ENCODE measurements at regions not wholly inside any gene's neighbourhood (a gene's known extent, or its start where the extent isn't known, plus 50 kb on each side); places are given as distances from the start of the nearest gene placed in this dataset.

DNA sequence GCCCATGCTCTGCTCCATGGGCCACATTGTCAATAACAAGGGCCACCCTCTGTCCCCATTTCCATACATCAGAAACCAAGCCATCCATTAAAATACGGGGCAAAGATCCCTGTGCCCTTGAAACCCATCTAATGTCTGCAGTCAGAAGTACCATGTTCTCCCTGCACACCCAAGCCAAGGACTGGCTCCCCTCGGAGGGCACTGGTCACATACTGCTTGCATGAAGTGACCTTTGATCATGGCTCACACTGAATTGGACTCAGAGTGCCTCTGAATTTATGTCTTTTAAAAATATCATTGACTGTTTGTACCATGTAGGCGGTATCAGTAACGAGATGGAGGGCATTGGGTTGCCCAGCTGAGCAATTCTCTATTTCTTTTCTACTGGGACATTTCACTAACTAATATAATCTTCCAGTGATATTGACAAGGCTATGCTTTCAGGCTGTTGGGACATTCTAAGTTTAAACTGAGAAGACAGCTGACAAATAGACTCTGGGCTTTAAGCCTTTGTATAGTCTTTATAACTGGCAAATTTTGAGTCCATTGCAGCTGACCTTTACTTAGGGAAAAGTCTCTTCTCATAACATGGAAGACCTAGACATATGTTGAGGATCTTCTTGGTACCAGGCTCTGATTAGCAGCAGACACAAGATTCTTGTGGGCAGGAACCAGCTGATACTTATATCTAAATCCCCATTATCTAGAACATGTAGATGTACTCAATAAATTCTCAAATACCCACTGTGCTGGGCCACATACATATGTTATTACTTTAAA lies 214.3 kb downstream of the MYCN start:
- H3K4me3 ChIP-seq (ENCODE audit: low read length), result no peak overlapping the region
- DNase-seq (ENCODE audit: low read depth, low spot score), result no peak

DNA sequence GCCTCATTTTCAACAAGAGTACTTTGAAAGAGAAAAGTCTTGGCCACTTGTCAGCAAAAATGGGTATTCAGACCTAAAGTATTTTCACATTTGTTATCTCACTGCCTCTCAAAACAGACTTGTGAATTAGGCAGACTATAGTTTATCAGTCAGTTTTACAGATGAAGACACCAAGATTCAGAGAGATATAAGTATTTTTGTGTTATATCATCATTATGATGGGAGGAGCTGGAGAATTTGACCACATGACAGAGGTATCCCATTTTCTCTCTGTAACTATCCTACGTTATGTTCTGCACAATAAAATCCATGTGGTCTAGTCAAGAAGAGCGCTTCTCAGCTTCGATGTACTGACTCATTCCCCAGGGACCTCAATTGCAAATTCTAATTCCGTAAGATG lies 213.7 kb downstream of the MYCN start:
- DNase-seq (ENCODE audit: low read depth, low spot score), result no peak

DNA sequence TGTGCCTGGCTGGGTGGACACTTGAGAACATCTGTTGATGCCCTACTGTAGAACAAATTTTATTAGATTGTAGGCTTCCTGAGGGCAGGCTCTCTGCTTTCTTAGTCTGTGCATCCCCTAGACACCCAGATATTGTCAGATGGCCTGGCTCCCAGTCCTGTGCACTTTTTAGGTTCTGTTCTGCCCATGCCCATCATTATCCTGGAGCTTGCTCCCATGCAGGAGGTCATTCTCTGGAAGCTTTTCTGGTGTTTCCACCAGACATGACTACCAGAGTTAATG lies 213.3 kb downstream of the MYCN start:
- DNase-seq (ENCODE audit: low read depth, low spot score), result no peak
- H3K4me3 ChIP-seq (ENCODE audit: low read length), result no peak overlapping the region

More for the DNA sequence above, 213.7 kb downstream of the MYCN start:
- no peak overlapping the region for H3K4me3 ChIP-seq (ENCODE audit: low read length)

DNA sequence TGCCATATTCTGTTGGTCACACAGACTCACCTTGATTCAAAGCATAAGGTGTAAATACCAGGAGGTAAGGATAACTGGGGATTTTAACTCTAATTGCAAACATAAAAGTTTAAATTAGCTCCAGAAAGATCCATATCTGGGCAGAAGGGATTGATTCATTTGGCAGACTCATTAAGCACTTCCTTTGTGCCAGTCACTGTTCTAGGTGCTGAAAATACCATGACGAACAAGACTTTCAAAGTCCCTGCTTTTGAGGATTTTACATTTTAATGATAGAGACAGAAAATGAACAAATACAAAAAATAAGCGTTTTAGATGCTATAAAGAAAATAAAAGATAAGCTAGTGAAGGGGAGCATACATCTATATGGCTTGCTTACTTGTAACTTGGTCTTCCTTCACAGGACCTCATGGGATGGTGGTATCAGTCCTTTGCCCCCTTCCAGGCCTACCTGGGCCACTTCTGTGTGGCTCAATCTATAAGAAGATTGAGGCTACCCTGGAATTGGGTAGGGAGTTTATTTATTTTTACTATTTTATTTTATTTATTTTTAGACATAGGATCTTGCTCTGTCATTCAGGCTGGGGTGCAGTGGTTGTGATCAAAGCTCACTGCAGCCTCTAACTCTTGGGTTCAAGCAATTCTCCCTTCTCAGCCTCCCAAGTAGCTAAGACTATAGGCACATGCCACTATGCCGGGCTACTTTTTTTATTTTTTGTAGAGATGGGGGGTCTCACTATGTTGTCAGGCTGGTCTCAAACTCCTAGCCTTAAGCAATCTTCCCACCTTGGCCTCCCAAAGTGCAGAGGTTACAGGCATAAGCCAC lies 212.8 kb downstream of the MYCN start:
- DNase-seq (ENCODE audit: low read depth, low spot score), result no peak
- no peak overlapping the region for H3K4me3 ChIP-seq (ENCODE audit: low read length)

DNA sequence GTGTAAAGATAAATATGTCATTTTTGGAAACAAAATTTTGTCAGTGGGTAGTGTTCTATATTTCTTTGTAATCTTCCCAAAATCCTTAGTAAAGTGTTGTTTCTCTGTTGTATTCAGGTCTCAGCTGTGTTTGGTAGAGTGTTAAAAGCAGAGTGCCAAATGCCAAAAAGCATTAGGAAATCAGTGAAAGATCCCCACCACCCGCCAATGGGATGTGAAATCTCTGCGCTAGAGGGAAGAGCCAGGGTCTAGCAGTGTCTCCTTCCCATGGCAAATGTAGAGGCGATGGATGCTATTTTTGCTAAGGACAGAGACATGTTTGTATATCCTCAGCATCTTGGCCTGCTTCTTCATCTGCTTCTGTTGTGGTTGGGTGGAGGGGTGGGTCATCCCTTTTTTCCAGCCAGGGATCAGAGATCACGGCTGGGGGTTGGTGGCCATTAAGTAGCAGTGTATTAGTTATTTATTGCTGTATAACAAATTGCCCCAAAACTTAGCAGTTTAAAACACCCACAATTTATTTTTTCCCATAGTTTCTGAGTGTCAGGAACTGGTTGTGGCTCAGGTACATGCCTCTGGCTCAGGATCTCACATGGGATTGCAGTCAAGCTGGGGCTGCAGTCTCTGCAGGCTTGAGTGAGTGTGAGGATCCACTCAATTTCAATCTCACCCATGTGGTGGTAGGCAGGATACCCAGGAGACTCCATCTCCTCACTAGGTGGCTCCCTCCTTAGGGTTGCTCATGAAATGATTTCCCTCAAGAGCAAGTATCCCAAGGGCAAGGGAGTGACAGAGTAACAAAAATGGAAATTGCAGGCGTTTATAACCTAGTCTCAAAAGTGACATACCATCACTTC lies 211.9 kb downstream of the MYCN start:
- H3K4me3 ChIP-seq (ENCODE audit: low read length), result no peak overlapping the region
- DNase-seq (ENCODE audit: low read depth, low spot score), result no peak

DNA sequence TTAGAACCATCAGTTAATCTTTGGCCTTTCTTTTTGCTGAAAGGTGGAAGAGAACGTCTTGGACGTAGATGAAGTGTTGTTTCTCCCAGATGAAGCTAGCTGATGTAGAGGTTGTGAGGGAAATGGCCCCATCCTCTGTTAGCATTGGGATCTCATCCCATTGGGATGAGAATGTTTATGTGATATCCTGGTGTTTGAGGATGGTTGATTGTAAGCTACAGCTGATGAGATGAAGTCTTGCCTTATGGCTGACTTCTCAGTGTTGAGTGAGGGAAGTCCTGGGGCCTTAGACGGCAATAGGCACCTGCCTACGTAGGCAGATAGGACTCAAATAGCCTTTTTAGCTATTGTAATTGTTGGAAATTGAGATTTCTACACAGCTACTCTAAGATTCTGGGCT lies 211.3 kb downstream of the MYCN start:
- DNase-seq (ENCODE audit: low read depth, low spot score), result no peak
- no peak overlapping the region for H3K4me3 ChIP-seq (ENCODE audit: low read length)

DNA sequence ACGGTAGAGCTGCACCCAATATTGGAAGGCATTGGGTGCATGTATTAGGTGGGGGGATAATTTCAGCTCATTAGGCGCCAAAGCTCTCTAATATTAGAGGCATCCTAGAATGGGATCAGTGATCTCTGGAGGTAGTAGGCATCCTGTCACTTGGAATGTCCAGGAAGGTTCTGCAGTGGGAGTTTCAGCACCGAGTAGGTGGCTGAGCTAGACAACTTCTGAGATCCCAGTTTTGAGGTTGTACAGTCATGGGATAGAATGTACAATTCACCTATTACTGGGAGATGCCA lies 210.9 kb downstream of the MYCN start:
- DNase-seq (ENCODE audit: low read depth, low spot score), result no peak
- H3K4me3 ChIP-seq (ENCODE audit: low read length), result no peak overlapping the region

DNA sequence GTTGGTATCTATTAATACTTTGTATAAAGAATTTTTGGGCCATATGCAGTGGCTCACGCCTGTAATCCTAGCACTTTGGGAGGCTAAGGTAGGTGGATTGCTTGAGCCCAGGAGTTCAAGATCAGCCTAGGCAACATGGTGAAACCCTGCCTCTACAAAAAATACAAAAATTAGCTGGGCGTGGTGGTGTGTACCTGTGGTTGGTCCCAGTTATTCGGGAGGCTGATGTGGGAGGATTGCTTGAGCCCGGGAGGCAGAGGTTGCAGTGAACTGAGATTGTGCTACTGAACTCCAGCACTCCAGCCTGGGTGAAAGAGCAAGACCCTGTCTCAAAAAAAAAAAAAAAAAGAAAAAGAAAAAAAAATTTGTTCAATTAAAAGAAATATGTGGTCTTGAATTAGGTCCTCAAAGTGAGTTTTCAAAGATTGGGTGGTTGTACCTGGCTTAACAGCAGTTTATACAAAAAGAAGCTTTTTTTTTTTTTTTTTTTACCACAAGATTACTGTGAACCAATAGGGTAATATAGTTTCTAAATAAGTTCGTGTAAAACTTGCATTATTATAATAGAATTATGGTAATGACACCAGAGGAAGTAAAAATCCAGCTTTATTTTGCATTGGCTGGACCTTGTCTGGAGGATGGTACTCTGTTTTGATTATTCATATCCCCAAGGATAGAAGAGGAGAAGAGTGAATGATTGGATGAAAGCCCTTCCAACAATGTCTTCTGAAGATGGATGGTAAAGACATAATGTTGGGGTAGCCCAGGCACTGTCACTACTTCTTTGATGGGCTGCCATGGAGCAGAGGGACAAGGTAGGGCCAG lies 210.3 kb downstream of the MYCN start:
- no peak overlapping the region for H3K4me3 ChIP-seq (ENCODE audit: low read length)
- DNase-seq (ENCODE audit: low read depth, low spot score), result no peak

DNA sequence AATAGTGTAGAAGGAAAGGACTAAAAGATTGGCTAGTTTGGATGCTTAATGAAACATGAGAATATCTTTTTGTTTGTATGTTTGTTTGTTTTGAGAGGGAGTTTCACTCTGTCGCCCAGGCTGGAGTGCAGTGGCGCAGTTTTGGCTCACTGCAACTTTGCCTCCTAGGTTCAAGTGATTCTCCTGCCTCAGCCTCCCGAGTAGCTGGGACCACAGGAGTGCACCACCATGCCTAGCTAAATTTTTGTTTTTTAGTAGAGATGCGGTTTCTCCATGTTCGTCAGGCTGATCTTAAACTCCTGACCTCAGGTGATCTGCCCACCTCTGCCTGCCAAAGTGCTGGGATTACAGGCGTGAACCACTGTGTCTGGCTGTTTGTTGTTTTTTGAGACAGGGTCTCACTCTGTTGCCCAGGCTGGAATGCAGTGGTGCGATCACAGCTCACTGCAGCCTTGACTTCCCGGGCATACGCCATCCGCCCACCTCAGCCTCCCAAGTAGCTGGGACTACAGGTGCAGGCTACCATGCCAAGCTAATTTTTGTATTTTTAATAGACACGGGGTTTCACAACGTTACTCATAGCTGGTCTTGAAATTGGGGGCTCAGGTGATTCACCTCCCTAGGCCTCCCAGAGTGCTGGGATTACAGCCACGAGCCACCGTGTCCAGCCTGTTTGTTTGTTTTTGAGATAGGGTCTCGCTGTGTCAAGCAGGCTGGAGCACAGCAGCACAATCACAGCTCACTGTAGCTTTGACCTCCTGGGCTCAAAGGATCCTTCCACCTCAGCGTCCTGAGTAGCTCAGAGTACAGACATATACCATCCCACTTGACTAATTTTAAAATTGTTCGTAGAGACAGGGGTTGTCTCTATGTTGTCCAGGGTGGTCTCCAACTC lies 209.2 kb downstream of the MYCN start:
- no peak for DNase-seq (ENCODE audit: low read depth, low spot score)

DNA sequence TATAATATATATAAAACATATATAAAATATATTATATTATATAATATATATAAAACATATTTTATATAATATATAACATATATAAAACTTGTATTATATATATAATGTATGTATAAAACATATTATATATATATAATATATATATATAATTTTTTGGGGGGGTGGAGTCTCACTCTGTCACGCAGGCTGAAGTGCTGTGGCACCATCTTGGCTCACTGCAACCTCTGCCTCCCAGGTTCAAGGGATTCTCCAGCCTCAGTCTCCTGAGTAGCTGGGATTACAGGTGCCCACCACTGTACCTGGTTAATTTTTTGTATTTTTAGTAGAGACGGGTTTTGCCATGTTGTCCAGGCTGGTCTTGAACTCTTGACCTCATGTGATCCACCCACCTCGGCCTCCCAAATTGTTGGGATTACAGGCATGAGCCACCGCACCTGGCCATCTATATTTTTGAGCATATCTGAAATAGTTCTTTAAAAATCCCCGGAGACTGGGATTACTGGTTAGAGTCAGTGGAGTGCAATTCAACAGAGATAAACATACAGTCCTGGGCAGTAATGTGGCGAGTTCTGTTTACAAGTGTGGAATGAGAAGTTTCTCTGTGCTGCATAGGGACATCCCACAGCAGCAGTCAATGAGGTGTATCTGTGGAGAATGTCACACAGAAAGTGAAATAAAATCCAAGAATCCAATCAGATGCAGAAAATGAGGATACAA lies 208.4 kb downstream of the MYCN start:
- no peak for DNase-seq (ENCODE audit: low read depth, low spot score)
- no peak overlapping the region for H3K4me3 ChIP-seq (ENCODE audit: low read length)

More for the DNA sequence above, 209.2 kb downstream of the MYCN start:
- H3K4me3 ChIP-seq (ENCODE audit: low read length), result no peak overlapping the region

DNA sequence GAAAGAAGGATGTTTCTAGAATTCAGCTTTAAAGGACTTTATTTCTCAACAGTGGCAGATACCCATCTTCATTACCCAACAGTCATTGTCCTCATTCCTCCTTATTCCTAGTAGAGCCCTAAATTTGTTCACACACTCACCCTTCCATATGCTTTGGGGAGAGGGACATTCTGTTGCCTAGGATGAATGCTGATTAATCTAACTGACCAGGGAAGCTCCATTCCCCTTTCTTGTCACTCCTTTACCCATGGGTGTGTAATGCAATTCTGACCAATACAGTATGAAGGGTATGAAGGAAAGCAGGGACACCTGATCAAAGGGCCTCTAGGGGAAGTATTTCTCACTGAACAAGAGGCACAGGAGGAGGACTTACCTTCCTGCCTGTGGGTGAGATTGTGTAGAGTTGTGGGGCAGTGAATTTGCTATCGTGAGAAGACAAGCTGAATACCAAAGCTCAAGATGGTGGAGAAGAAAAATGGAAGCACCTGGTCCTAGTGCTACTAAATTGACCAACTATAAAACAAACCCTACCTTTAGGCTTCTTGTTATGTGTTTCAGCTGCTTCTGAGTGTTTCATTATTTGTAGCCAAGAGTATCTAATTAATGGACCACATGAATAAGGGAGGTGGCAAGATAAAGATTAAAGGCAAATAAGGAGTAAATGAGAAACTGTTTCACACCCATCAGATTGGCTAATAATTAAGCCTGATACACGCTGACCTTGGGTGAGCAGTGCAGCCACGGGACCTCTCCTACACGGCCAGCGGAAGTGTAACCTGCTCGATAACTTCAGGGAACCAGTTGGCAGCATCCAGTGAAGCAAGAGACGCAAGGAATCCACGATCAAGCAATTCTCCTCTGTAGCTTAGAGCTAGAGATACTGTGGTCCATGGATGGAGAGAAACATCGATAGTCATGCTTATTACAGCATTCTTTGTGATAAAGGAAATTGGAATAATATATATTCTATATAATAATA lies 202.3 kb downstream of the MYCN start:
- H3K4me3 ChIP-seq (ENCODE audit: low read length), result no peak overlapping the region
- no peak for DNase-seq (ENCODE audit: low read depth, low spot score)

DNA sequence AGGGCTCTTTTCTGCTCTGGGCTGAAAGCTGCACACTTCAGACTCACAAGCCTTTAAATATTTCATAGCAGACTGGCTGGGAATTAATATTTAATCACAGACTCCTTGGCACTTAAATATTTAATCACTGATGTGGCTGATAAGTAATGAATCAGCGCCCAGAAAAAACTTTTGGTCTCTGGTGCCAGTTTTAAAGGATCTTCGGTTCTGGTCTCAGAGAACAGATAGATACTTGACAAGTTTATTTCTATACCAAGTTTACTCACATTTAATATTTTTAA lies 201.2 kb downstream of the MYCN start:
- no peak for DNase-seq (ENCODE audit: low read depth, low spot score)
- H3K4me3 ChIP-seq (ENCODE audit: low read length), result no peak overlapping the region

DNA sequence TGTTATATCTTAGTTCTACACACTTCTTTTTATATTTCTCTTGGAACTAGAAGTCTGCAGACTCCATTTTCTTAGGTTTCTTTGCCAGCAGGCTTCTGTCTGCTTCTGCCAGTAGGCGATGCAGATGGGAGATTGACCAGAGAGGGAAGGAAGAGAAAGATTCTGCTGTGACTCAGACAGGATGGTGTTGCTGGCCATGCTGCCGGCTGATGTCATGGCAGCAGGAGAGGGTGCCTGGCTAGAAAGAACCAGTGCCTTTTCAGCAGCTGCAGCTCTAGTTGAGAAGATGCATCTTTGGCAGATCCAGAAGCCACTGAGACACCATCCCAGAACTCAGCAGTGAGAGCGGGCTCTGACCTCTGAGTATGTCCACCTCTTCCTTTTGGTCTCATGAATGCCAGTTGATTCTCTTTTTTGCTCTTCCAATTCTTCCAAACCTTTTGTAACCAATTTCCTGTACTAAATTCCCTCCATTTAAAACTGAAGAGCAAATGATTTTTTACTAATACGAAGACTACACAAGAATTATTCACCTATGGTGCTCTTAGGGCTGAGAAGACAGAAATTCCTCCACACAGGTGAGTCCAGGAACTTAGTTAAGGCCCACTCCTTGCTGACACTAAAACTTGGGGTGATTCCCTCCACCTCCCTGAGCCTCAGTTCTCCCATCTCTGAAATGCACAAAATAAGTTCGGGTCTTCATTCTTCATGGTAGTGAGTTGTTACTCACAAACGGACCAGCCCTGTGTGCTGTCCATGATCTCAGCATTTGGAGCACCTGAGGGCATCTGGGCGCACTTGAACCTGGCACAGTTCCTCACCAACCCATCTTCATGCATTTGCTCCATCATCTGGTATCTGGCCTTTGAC lies 200.7 kb downstream of the MYCN start:
- no peak for DNase-seq (ENCODE audit: low read depth, low spot score)
- H3K4me3 ChIP-seq (ENCODE audit: low read length), result no peak overlapping the region

DNA sequence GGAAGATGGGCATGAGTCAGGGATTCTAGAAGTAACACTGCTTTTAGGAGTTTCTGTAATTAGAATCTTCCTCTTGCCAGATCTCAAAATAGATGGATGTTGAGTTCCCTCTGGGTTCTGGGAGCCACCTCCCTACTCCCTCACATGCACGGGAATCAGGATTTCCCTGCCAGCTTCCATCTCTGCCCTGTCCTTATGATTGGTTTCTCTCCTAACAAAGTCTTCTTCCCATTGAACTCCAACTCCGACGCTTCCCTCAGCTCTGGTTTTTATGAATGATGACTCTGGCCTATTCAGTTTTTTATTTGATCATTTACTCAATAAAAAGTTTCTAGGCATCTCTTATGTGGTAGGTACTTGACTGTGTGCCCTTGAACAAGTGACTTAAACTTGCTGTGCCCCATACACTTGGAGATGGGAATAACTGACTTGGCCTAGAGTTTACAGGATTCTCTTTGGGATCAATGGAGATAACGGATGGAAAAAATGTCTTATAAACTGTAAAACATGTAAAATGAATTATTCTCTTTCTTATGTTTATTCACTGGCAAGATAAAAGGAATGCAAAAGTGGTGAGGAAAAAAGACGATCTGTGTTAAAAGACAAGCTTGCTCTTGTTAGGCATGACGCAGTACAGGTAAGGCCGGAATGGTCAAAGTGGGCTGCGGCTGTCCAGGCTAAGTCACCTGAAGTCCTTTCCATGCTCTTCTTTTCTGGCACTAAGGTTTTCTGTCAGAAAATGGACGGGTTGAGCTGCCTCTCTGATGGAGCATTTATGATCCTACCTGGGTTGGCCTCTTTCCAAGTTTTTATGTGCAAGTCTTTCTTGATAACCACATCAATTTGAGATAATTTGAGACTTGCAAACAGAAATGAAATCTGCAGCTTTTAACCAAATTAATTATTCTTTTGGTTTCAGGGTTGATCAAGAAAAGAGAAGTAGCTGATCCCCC lies 199.6 kb downstream of the MYCN start:
- no peak for DNase-seq (ENCODE audit: low read depth, low spot score)

More for the DNA sequence above, 199.6 kb downstream of the MYCN start:
- no peak overlapping the region for H3K4me3 ChIP-seq (ENCODE audit: low read length)

Measured in Jurkat, Clone E6-1 (cell line).